NCI-H524 (cell line): ENCODE measurements at regions not wholly inside any gene's neighbourhood (a gene's known extent, or its start where the extent isn't known, plus 50 kb on each side); places are given as distances from the start of the nearest gene placed in this dataset.
"Not testable (repeated sequence)": the region's sequence is repeated elsewhere in the genome, so short reads cannot be mapped to it uniquely, and the experiment has no call there.

Experiments used
- DNase-seq, 2 experiments: peaks; one replicate each; lab custom pipeline; 2025; lab: John Stamatoyannopoulos, UW

DNA sequence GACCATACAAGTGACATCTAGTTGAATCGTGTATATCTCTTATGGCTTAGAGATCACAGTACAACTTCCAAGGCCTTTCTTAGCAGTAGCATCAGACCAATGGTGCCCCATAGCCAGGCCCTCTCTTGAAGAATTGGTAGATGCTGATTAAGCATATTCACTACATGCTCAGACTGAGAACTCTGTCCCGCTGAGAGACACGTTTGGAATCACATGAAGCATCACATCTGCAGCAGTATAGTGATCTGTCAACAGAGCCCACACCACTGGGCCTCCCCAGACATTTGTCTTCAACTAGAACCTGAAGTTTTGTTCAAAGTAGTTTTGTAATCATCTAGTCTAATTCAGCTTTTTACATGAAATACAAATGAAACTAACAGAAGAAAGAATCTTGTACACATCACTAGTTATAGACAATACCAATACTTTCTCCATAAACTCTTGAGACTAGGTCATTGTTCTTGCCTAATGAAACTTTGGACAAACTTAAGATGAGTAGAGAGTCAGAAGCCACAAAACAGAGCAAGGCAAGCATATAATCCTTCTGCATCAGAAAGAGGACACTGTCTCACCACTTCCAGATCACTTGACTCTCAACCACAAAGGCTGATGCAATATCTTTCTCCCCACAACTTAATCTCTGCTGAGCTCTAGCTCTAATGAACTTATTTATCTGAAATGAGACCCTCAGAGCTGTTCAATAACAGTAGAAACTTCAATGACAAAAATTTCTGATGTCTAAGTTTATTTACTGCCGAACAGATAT, 182.7 kb downstream of the TBX18 start:
- no peak for DNase-seq

DNA sequence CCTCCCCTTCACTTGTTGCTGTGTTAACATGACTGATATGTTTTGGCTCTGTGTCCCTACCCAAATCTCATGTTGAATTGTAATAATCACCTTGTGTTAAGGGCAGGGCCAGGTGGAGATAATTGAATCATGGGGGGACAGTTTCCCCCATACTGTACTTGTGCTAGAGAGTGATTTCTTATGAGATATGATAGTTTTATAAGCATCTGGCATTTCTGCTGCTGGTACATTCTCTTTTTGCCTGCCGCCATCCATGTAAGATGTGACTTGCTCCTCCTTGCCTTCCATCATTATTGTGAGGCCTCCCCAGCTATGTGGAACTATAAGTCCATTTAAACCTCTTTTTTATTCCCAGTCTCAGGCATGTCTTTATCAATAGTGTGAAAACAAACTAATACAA, 185.0 kb downstream of the TBX18 start:
- no peak for DNase-seq

DNA sequence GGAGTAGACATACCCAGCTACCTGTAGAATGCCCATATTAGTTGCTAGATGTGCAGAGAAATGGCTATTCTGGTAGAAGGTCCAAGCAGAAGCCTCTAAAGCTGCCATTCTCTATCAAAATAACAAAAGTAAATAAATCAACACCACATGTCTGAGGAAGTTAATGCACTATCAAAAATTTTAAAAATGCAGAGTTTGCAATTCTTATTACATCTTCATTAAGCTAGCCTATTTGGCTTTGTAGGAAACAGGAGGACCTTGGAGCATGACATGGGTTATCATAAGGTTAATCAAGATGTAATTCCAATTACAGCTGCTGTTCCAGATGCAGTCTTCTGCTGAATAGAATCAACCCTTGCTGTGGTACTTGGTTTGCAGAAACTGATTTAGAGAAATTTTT, 188.4 kb downstream of the TBX18 start:
- DNase-seq = no peak

DNA sequence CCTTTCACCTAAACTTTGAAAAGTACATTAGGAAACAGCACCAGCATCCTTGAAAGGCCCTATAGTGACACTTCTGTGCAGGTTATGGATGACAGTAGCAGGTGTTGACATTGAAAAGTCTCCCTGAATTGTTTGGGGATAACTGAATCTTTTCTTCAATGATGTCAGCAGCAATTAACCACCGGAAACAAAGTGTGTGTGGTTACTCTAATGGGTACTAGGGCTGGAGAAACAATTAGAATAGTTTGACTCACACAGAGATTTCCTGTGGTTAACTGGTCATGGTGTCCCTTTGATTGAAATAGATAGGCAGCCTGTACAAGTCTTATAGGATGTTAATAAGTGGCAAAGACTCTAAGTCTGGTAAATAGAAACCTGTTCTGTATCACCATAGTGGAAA, 189.1 kb downstream of the TBX18 start:
- no peak for DNase-seq

GRCh38 chr6:84569882-84570281, 194.5 kb downstream of the TBX18 start:
- DNase-seq = no peak

- peak; percentile 7 to 16 for DNase-seq
These were observed 195.4 kb downstream of the TBX18 start for GRCh38 chr6:84568971-84569370.

- not testable (repeated sequence) for DNase-seq
These were observed 198.7 kb downstream of the TBX18 start for GRCh38 chr6:84565718-84566117.

GRCh38 chr6:84560436-84561390, 203.7 kb downstream of the TBX18 start:
- no peak for DNase-seq

DNA sequence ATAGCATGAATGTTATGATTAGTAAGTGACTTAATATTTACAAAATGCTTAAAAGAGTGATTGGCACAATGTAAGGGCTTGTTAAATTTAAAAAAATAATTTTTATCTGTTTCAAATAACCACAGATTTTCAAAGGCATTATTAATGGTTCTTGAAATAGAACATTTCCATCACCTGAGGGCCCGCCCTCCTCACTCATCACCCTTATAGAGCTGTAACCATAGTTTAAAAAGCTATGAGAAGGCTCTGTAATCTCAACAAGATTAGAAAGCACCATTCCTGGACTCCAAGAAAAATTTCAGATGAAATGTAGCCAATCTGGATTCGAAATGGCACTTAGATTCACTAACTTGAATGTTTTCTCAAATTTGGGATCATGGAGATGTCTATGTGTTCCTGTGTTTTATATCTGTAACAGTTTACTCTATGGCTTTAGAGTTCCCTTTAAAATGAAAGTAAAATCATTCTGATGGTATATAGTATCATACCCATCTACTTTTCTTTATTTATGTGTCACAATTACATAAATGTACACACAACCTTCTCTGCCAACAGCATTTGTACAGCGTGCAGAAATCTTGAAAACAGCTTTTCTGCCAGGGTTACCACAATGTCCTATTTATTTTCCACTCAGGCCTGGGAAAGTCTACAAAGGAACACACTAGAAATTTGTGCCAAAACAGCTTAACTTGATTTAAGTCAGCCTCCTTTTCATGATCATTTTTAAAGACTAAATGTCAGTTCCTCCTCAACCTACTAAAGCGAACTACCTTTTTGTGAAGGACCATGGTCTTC, 207.7 kb downstream of the TBX18 start:
- DNase-seq = no peak

GRCh38 chr6:84554706-84555105, 209.7 kb downstream of the TBX18 start:
- DNase-seq = no peak

- no peak for DNase-seq
These were observed 210.3 kb downstream of the TBX18 start for GRCh38 chr6:84554074-84554473.

DNA sequence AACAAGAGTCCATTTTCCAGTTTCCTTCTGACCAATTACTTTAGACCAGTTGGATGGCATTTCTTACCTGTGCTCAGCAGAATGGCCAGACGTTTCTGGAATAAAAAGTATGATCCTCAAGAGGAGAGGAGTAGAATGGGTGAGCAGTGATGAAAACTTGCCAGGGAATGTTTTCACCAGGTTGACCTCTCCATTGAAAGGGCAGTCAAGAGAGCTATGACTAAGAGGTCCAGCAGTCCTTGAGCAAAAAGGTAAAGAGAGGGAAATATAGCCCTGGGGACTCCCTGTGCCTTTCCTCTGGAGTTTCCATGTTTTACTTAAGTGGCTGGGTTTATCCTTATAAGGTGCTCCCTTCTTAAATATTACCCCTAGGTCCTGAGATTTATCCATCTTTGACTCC, 210.9 kb downstream of the TBX18 start:
- DNase-seq = no peak

- DNase-seq = no peak
These were observed 212.6 kb downstream of the TBX18 start for GRCh38 chr6:84551797-84552196.

DNA sequence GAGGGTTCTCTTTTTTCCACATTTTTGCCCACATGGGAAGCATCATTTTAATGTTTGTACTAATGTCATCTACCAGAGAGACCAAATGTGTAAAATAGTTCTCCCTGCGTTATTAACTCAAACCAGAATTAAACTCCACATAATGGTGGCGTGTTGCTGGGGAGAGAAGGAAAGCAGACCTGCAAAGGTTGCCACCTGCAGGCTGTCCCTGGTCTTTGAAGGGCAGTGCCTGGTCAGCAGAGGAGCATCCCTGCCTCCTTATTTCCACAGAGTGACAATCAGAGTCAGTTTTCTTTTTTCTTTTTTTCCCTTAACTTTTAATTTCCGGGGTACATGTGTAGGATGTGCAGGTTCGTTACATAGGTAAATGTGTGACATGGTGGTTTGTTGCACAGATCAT, 214.5 kb downstream of the TBX18 start:
- no peak for DNase-seq

DNA sequence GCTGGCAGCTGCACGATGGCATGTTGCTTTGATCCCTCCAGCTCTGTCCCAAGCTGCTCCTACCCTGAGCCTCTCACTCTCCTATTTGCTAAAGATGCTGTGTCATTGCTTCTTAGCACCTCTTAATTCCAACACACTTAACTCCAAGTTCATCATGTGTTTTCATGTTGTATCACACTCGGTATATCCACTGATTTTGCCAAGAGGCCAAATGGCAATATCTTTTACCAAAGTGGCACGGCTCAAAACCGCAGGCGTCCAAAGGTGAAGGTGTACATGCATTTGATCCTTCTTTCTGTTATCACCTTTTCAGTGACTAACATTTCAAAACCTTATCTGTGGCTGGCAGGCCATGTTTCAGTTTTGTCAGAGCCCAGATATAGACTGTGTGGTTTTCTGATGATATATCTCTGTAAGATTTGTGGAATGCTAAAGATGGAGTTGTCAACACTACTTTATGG, 217.0 kb downstream of the TBX18 start:
- DNase-seq = no peak

DNA sequence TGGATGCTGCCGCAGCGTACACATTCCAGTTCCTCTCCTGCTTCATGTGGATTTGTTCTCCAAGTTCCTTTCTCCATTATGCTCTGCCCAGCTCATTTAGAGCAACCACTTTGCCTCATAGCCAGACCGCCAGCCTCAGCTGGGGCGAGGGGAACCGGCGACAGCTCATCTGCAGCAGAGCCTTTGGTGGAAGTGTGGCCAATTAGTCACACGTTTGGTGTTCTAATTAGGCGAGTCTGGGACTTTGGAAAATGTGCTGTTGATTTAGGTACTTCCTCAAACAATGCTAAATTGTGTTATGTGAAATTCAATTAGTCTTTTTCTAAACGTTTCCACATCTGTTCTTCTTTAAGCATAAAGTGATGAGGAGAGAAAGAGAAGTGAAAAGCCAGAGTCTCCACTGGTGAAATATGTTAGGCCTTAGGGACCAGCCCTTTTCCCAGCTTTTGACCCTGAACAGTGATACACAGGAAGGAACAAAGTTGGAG, 217.9 kb downstream of the TBX18 start:
- DNase-seq = no peak

DNA sequence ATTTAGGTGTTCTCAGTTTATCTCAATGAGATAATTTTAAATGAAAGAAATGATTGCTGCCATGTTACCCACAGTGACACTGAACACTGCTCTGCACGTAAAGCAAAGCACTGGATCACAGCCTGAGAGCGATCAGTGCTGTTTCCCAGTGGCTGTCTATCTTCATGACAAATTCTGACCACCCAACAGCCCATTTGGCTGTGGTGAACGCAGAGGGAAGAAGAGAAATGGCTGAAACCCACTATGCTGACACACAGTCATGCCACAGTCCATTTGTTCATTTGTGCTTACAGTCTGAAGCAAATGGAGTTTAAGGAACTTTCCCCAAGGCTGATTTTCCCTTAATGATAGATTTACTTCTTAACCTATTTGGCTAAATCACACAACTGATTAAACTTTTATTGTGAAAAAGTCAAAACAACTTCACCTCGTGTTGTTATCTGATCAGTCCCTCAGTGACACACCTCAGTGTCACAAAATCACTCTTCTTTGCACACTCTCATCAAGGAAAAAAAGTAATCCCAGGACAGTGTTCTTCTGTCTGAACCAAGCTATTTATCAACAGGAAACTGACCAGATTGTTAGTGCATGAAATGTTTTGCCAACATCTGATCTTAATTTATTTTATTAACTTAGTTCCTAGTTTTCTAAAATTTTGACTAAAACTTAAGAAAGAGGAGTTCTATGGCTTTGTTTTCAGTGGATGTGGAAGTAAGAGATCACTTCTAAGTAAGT, 225.1 kb downstream of the TBX18 start:
- no peak for DNase-seq

- no peak for DNase-seq
These were observed 227.3 kb downstream of the TBX18 start for GRCh38 chr6:84536885-84537638.

DNA sequence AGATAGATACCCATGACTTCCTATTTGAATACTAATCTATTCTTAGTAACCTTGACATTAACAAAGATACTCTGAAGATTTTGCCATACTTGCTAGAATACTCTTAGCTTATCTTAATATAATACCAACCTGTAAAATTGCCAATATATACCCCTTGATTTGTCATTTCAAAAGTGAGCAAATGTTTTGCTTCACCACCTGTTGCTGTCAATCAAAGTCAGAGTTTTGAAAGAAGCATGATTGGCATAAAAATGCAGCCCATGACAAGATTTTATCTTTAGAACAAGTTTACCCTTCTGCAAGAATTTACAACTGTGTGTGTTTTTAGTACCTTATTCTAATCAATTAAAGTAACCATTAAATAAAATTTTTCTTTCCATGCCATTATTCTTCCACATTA, 236.2 kb downstream of the TBX18 start:
- no peak for DNase-seq

- DNase-seq = no peak
These were observed 237.8 kb downstream of the TBX18 start for GRCh38 chr6:84526631-84527030.

GRCh38 chr6:84525907-84526306, 238.5 kb downstream of the TBX18 start:
- no peak for DNase-seq
